K562 (cell line): ENCODE measurements at regions not wholly inside any gene's neighbourhood (a gene's known extent, or its start where the extent isn't known, plus 50 kb on each side); places are given as distances from the start of the nearest gene placed in this dataset.

Experiments
- BACH1 ChIP-seq: fragments of 200-800 bp; sonication (Bioruptor generic); IDR thresholded peaks from 2 replicates; pipeline ENCODE4 v1.6.1; 2016; ENCODE audit warnings: missing genetic modification characterization, missing compliant biosample characterization
- CBX5 ChIP-seq: IDR thresholded peaks from 2 replicates; pipeline ENCODE4 v1.6.1; 2014; ENCODE audit warnings: low read depth, borderline replicate concordance
- E2F3 ChIP-seq: fragments of 250-450 bp; sonication (Bioruptor Pico); IDR thresholded peaks from 2 replicates; pipeline ENCODE4 v1.4.0; 2020; ENCODE audit warnings: mild to moderate bottlenecking
- GTF2A2 ChIP-seq: IDR thresholded peaks from 2 replicates; pipeline ENCODE4 v1.6.1; 2016; ENCODE audit warnings: mild to moderate bottlenecking, missing genetic modification characterization, missing compliant biosample characterization
- KDM5B ChIP-seq: fragments of 200-600 bp; sonication (generic); IDR thresholded peaks from 2 replicates; pipeline ENCODE4 v1.6.1; 2012; ENCODE audit warnings: low read depth, mild to moderate bottlenecking, moderate library complexity, low read length, control low read depth, inconsistent platforms; ENCODE audit not compliant: insufficient replicate concordance
- MCM5 ChIP-seq: fragments of 450-650 bp; IDR thresholded peaks from 2 replicates; pipeline ENCODE4 v1.6.1; 2016; ENCODE audit warnings: low read depth
- NRF1 ChIP-seq, 2 experiments: fragments of 450-650 bp; IDR thresholded peaks in 1 of 2; conservative IDR thresholded peaks in 1 of 2; 2 replicates each; pipeline ENCODE4 v1.6.1; 2014; ENCODE audit warnings: mild to moderate bottlenecking in 2 of 2
- SMARCC2 ChIP-seq: fragments of 450-650 bp; IDR thresholded peaks from 2 replicates; pipeline ENCODE4 v1.6.1; 2017; ENCODE audit warnings: antibody characterized with exemption, moderate library complexity, mild to moderate bottlenecking, low read depth
- TF ChIP-seq, protein P1 (sequence below), 2 experiments: fragments of 450-650 bp in 1 of 2; IDR thresholded peaks; 2 replicates each; pipeline ENCODE4 v1.6.1; 2011 to 2017; ENCODE audit warnings: low read depth in 2 of 2, antibody characterized with exemption in 1 of 2, borderline replicate concordance in 1 of 2, low read length in 1 of 2, mild to moderate bottlenecking in 1 of 2, mixed read lengths in 1 of 2; ENCODE audit not compliant: control insufficient read depth in 1 of 2
- TF ChIP-seq, protein P2 (sequence below), 3 experiments: IDR thresholded peaks in 2 of 3; conservative IDR thresholded peaks in 1 of 3; 2 replicates each; pipeline ENCODE4 v1.5.1; 2011 to 2012; ENCODE audit warnings: low read length in 3 of 3, mild to moderate bottlenecking in 3 of 3, control low read depth in 2 of 3, improper control_type of control experiment in 1 of 3, inconsistent platforms in 1 of 3, low read depth in 1 of 3, mixed read lengths in 1 of 3, moderate library complexity in 1 of 3; ENCODE audit not compliant: insufficient read depth in 2 of 3
- TF ChIP-seq, protein P3 (sequence below): sonication (generic); formaldehyde crosslinking; IDR thresholded peaks from 2 replicates; pipeline ENCODE4 v1.4.0; 2020; ENCODE audit warnings: mild to moderate bottlenecking, missing genetic modification reagents

DNA sequence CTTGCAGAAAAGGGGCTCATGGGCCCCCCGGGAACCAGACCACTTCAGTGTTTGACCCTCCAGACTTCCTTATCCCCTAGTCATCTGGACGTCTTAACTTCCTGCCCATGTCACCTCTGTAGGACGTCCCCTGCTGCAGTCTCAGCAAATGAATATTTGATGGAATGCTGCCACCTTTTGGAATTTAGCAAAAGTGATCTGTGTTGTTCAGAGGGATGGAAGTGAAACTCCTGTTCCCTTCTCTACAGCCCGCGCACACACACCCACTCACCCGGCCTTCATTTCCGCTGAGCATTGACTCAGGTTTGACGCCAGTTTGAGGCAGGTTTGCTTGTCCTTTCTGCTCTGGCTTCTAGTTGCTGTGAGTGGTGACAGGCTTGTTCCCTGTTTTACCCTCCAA lies 507.2 kb upstream of the EEF2KMT start (continued):
- TF ChIP-seq, protein P1, sequence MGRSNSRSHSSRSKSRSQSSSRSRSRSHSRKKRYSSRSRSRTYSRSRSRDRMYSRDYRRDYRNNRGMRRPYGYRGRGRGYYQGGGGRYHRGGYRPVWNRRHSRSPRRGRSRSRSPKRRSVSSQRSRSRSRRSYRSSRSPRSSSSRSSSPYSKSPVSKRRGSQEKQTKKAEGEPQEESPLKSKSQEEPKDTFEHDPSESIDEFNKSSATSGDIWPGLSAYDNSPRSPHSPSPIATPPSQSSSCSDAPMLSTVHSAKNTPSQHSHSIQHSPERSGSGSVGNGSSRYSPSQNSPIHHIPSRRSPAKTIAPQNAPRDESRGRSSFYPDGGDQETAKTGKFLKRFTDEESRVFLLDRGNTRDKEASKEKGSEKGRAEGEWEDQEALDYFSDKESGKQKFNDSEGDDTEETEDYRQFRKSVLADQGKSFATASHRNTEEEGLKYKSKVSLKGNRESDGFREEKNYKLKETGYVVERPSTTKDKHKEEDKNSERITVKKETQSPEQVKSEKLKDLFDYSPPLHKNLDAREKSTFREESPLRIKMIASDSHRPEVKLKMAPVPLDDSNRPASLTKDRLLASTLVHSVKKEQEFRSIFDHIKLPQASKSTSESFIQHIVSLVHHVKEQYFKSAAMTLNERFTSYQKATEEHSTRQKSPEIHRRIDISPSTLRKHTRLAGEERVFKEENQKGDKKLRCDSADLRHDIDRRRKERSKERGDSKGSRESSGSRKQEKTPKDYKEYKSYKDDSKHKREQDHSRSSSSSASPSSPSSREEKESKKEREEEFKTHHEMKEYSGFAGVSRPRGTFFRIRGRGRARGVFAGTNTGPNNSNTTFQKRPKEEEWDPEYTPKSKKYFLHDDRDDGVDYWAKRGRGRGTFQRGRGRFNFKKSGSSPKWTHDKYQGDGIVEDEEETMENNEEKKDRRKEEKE (IDR thresholded peaks at IDR 0.05; ENCODE audit: borderline replicate concordance in 1 of 2, control insufficient read depth in 1 of 2, low read depth in 2 of 2, low read length in 1 of 2), result no peak
- TF ChIP-seq, protein P2, sequence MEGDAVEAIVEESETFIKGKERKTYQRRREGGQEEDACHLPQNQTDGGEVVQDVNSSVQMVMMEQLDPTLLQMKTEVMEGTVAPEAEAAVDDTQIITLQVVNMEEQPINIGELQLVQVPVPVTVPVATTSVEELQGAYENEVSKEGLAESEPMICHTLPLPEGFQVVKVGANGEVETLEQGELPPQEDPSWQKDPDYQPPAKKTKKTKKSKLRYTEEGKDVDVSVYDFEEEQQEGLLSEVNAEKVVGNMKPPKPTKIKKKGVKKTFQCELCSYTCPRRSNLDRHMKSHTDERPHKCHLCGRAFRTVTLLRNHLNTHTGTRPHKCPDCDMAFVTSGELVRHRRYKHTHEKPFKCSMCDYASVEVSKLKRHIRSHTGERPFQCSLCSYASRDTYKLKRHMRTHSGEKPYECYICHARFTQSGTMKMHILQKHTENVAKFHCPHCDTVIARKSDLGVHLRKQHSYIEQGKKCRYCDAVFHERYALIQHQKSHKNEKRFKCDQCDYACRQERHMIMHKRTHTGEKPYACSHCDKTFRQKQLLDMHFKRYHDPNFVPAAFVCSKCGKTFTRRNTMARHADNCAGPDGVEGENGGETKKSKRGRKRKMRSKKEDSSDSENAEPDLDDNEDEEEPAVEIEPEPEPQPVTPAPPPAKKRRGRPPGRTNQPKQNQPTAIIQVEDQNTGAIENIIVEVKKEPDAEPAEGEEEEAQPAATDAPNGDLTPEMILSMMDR (IDR thresholded peaks at IDR 0.05 in 2 of 3, conservative IDR thresholded peaks at IDR 0.05 in 1 of 3; ENCODE audit: insufficient read depth in 2 of 3, low read depth in 1 of 3, low read length in 3 of 3), result peak; percentile 37 to 47 (median 46); a peak in 4 of 6 replicates
- TF ChIP-seq SMARCC2 (no peak), BACH1 (tag) (no peak), CBX5 (no peak), E2F3 (CRISPR knock-in tag) (no peak), KDM5B (no peak), GTF2A2 (tag) (no peak), MCM5 (no peak), NRF1 (conservative IDR thresholded peaks at IDR 0.05 in 1 of 2, IDR thresholded peaks at IDR 0.05 in 1 of 2) (peak in 1 of 2 experiments; percentile 34; a peak in 1 of 4 replicates)
- TF ChIP-seq, protein P3, sequence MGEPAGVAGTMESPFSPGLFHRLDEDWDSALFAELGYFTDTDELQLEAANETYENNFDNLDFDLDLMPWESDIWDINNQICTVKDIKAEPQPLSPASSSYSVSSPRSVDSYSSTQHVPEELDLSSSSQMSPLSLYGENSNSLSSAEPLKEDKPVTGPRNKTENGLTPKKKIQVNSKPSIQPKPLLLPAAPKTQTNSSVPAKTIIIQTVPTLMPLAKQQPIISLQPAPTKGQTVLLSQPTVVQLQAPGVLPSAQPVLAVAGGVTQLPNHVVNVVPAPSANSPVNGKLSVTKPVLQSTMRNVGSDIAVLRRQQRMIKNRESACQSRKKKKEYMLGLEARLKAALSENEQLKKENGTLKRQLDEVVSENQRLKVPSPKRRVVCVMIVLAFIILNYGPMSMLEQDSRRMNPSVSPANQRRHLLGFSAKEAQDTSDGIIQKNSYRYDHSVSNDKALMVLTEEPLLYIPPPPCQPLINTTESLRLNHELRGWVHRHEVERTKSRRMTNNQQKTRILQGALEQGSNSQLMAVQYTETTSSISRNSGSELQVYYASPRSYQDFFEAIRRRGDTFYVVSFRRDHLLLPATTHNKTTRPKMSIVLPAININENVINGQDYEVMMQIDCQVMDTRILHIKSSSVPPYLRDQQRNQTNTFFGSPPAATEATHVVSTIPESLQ (CRISPR knock-in tag), result no peak
